Erythroblast (primary cell): ENCODE measurements at regions not wholly inside any gene's neighbourhood (a gene's known extent, or its start where the extent isn't known, plus 50 kb on each side); places are given as distances from the start of the nearest gene placed in this dataset.

Source experiments
- DNase-seq, 2 experiments: peaks; one replicate each; lab custom pipeline; 2025; lab: John Stamatoyannopoulos, UW
- GATA1 ChIP-seq: IDR thresholded peaks from 2 replicates; pipeline ENCODE4 v1.6.1; 2011; ENCODE audit warnings: low read depth, mild to moderate bottlenecking, control low read depth, low read length, moderate library complexity
- POLR2A ChIP-seq: IDR thresholded peaks from 2 replicates; pipeline ENCODE4 v1.6.1; 2011; ENCODE audit warnings: mild to moderate bottlenecking, low read length

GRCh38 chr14:95466506-95466905, 49.9 kb downstream of the SYNE3 start:
- no peak for TF ChIP-seq POLR2A
- no peak for TF ChIP-seq GATA1
- DNase-seq, result no peak

- TF ChIP-seq GATA1 (no peak), POLR2A (no peak)
- DNase-seq, result no peak
These were observed 50.5 kb downstream of the SYNE3 start for GRCh38 chr14:95465936-95466335.

GRCh38 chr14:95465358-95465757, 51.1 kb downstream of the SYNE3 start:
- no peak for TF ChIP-seq GATA1
- DNase-seq, result no peak

GRCh38 chr14:95464514-95464913, 51.9 kb downstream of the SYNE3 start:
- DNase-seq, result no peak
- no peak for TF ChIP-seq POLR2A
- TF ChIP-seq GATA1, result no peak

GRCh38 chr14:95464103-95464502, 52.3 kb downstream of the SYNE3 start:
- TF ChIP-seq GATA1, result no peak
- TF ChIP-seq POLR2A, result no peak
- no peak for DNase-seq

GRCh38 chr14:95463171-95463901, 53.1 kb downstream of the SYNE3 start:
- TF ChIP-seq POLR2A (no peak), GATA1 (no peak)
- peak; percentile 9 to 24 for DNase-seq

GRCh38 chr14:95462491-95462890, 54.0 kb downstream of the SYNE3 start:
- DNase-seq, result no peak
- TF ChIP-seq GATA1, result no peak
- no peak for TF ChIP-seq POLR2A

- DNase-seq, result no peak
- TF ChIP-seq POLR2A, result no peak
- TF ChIP-seq GATA1, result no peak
These were observed 55.6 kb downstream of the SYNE3 start for GRCh38 chr14:95460647-95461478.

GRCh38 chr14:95458906-95459305, 57.5 kb downstream of the SYNE3 start:
- no peak for DNase-seq
- TF ChIP-seq POLR2A (no peak), GATA1 (no peak)

GRCh38 chr14:95458459-95458858, 58.0 kb downstream of the SYNE3 start:
- no peak for TF ChIP-seq POLR2A
- TF ChIP-seq GATA1, result no peak

GRCh38 chr14:95456281-95456680, 60.2 kb downstream of the SYNE3 start:
- TF ChIP-seq GATA1, result no peak
- TF ChIP-seq POLR2A, result no peak
- DNase-seq, result no peak

More at GRCh38 chr14:95458459-95458858, 58.0 kb downstream of the SYNE3 start:
- no peak for DNase-seq

GRCh38 chr14:95455246-95455645, 61.2 kb downstream of the SYNE3 start:
- TF ChIP-seq POLR2A, result no peak
- TF ChIP-seq GATA1, result no peak
- DNase-seq, result no peak

GRCh38 chr14:95453713-95453980, 62.8 kb downstream of the SYNE3 start:
- no peak for DNase-seq
- TF ChIP-seq GATA1, result no peak

GRCh38 chr14:95452893-95453712, 63.3 kb downstream of the SYNE3 start:
- no peak for DNase-seq
- TF ChIP-seq GATA1 (no peak), POLR2A (no peak)
